ENCODE measurements at regions not wholly inside any gene's neighbourhood (a gene's known extent, or its start where the extent isn't known, plus 50 kb on each side); places are given as distances from the start of the nearest gene placed in this dataset.

GRCh38 chr18:6652098-6652497 lies 77.4 kb upstream of the ARHGAP28 start (continued):
- TF ChIP-seq SAP30 (IDR thresholded peaks at IDR 0.05; ENCODE audit: insufficient read depth, insufficient replicate concordance, low read length) (no peak), FOSL1 (IDR thresholded peaks at IDR 0.05; ENCODE audit: insufficient read depth, low read depth, low read length) (no peak)
